Cerebellar cortex (tissue), 1 donor: ENCODE measurements at regions not wholly inside any gene's neighbourhood (a gene's known extent, or its start where the extent isn't known, plus 50 kb on each side); places are given as distances from the start of the nearest gene placed in this dataset.

Experiments
- DNase-seq: peaks from one replicate; pipeline ENCODE4 v3.0.0-alpha.2; 2015; ENCODE audit warnings: low spot score

- DNase-seq: no peak
Measured at GRCh38 chr2:63780518-63781155, 61.1 kb upstream of the UGP2 start.

GRCh38 chr2:63784461-63784860 lies 57.2 kb upstream of the UGP2 start:
- DNase-seq: no peak

GRCh38 chr2:63785096-63785495 lies 56.6 kb upstream of the UGP2 start:
- DNase-seq: no peak

GRCh38 chr2:63786471-63786870 lies 55.2 kb upstream of the UGP2 start:
- DNase-seq: no peak

- no peak for DNase-seq
Measured at GRCh38 chr2:63788071-63788470, 53.6 kb upstream of the UGP2 start.

- DNase-seq: no peak
Measured at GRCh38 chr2:63789338-63790020, 52.2 kb upstream of the UGP2 start.

GRCh38 chr2:63790491-63790890 lies 51.2 kb upstream of the UGP2 start:
- no peak for DNase-seq

GRCh38 chr2:63790906-63791305 lies 50.8 kb upstream of the UGP2 start:
- DNase-seq: no peak

GRCh38 chr2:63791387-63791786 lies 50.3 kb upstream of the UGP2 start:
- DNase-seq: no peak
